H4 (cell line): ENCODE measurements at regions not wholly inside any gene's neighbourhood (a gene's known extent, or its start where the extent isn't known, plus 50 kb on each side); places are given as distances from the start of the nearest gene placed in this dataset.
A peak's percentile ranks its signal among the peaks of the same experiment; 100 is the strongest.

Experiments used
- DNase-seq: peaks from one replicate; pipeline ENCODE4 v3.0.0-alpha.2; 2015; ENCODE audit warnings: low spot score

GRCh38 chr2:6470518-6470917, 395.2 kb downstream of the CMPK2 start:
- no peak for DNase-seq

- no peak for DNase-seq
These were observed 394.3 kb downstream of the CMPK2 start for GRCh38 chr2:6471419-6471818.

GRCh38 chr2:6474161-6475140, 391.3 kb downstream of the CMPK2 start:
- no peak for DNase-seq

GRCh38 chr2:6475155-6475940, 390.4 kb downstream of the CMPK2 start:
- DNase-seq: no peak

- no peak for DNase-seq
These were observed 385.2 kb downstream of the CMPK2 start for GRCh38 chr2:6480514-6480913.

GRCh38 chr2:6482256-6482655, 383.5 kb downstream of the CMPK2 start:
- no peak for DNase-seq

GRCh38 chr2:6487765-6488164, 377.9 kb downstream of the CMPK2 start:
- DNase-seq: no peak

- no peak for DNase-seq
These were observed 373.1 kb downstream of the CMPK2 start for GRCh38 chr2:6492573-6492972.

GRCh38 chr2:6493266-6493665, 372.4 kb downstream of the CMPK2 start:
- no peak for DNase-seq

GRCh38 chr2:6493669-6494068, 372.0 kb downstream of the CMPK2 start:
- no peak for DNase-seq

- DNase-seq: no peak
These were observed 370.2 kb downstream of the CMPK2 start for GRCh38 chr2:6495466-6495865.

GRCh38 chr2:6496376-6496775, 369.3 kb downstream of the CMPK2 start:
- DNase-seq: no peak

- DNase-seq: no peak
These were observed 368.7 kb downstream of the CMPK2 start for GRCh38 chr2:6497048-6497447.

- DNase-seq: no peak
These were observed 366.9 kb downstream of the CMPK2 start for GRCh38 chr2:6498841-6499240.

GRCh38 chr2:6499691-6500090, 366.0 kb downstream of the CMPK2 start:
- DNase-seq: no peak

- peak; percentile 19 for DNase-seq
These were observed 359.3 kb downstream of the CMPK2 start for GRCh38 chr2:6506361-6506794.

- no peak for DNase-seq
These were observed 358.8 kb downstream of the CMPK2 start for GRCh38 chr2:6506859-6507258.

GRCh38 chr2:6510532-6510931, 355.2 kb downstream of the CMPK2 start:
- DNase-seq: no peak

- no peak for DNase-seq
These were observed 353.1 kb downstream of the CMPK2 start for GRCh38 chr2:6512589-6512988.

GRCh38 chr2:6516674-6517073, 349.0 kb downstream of the CMPK2 start:
- no peak for DNase-seq

GRCh38 chr2:6518361-6518760, 347.3 kb downstream of the CMPK2 start:
- no peak for DNase-seq

GRCh38 chr2:6523476-6523875, 342.2 kb downstream of the CMPK2 start:
- DNase-seq: no peak
